GM10266 (cell line): ENCODE measurements at regions not wholly inside any gene's neighbourhood (a gene's known extent, or its start where the extent isn't known, plus 50 kb on each side); places are given as distances from the start of the nearest gene placed in this dataset.

Experiments
- DNase-seq: peaks from one replicate; pipeline ENCODE4 v3.0.0; 2012; ENCODE audit errors: extremely low spot score
- TF ChIP-seq, protein P1 (sequence below): IDR thresholded peaks from 2 replicates; pipeline ENCODE4 v1.5.1; 2012; ENCODE audit warnings: mild to moderate bottlenecking, low read depth; ENCODE audit not compliant: control insufficient read depth, insufficient read depth; ENCODE audit errors: missing control alignments

DNA sequence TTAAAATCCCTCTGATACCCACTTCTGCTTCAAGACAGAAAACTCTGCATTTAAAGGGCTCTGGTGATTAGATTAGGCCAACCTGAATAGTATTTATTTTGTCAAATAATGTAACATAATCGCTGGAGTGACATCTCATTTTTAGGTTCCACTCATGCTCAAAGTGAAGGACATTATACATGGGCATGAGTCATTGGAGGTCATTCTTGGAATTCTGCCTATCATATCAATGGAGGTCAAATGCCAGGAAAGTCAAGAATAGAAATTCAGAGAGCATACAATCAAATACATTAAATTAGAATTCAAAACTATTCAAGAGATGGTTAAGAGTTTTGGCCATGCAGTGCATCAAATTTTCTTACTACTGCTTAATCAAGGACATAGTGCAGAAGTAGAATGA, 50.8 kb upstream of the PRSS1 start:
- TF ChIP-seq, protein P1, sequence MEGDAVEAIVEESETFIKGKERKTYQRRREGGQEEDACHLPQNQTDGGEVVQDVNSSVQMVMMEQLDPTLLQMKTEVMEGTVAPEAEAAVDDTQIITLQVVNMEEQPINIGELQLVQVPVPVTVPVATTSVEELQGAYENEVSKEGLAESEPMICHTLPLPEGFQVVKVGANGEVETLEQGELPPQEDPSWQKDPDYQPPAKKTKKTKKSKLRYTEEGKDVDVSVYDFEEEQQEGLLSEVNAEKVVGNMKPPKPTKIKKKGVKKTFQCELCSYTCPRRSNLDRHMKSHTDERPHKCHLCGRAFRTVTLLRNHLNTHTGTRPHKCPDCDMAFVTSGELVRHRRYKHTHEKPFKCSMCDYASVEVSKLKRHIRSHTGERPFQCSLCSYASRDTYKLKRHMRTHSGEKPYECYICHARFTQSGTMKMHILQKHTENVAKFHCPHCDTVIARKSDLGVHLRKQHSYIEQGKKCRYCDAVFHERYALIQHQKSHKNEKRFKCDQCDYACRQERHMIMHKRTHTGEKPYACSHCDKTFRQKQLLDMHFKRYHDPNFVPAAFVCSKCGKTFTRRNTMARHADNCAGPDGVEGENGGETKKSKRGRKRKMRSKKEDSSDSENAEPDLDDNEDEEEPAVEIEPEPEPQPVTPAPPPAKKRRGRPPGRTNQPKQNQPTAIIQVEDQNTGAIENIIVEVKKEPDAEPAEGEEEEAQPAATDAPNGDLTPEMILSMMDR, result no peak
- no peak for DNase-seq

DNA sequence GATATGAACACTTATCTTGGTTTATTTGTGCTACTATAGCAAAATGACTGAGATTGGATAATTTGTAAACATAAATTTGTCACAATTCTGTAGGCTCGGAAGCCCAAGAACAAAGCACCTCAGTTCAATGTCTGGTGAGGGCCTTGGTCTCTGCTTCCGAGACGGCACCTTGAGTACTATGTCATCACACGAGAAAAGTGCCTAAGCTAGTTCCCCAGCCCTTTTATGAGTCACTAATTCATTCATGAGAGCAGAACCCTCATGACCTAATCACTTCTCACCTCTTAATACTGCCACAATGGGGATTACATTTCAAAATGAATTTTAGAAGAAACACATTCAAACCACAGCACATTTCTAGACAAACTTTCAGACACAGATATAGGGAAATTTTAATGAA, 52.0 kb upstream of the PRSS1 start:
- DNase-seq, result no peak
- TF ChIP-seq, protein P1, result no peak

DNA sequence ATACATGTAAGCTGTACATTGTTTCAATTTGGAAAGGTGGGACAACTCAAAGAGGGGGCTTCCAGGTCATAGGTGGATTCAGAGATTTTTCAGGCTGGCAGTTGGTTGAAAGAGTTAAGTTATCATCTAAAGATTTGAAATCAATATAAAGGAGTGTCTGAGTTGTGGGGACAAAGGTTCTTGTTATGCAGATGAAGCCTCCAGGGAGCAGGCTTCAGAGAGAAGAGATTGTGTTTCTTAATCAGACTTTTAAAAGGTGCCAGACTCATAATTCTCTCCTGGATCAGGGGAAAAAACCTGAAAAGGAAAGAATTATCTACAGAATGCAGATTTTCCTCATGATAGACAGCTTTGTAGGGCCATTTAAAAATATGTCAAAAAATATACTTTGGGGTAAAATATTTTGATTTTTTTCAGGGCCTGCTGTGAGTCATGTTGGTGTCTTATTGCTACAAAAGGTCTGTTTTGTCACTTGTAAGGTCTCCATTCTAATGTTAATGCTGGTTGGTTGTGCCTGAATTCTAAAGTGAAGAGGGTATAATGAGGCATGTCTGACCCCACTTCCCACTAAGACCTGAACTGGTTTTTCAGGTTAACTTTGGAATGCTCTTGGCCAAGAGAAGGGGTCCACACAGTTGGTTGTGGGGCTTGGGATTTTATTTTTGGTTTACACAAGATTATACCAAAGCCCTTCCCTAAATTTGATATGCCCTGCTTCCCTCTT, 52.7 kb upstream of the PRSS1 start:
- no peak for DNase-seq
- TF ChIP-seq, protein P1, result no peak

DNA sequence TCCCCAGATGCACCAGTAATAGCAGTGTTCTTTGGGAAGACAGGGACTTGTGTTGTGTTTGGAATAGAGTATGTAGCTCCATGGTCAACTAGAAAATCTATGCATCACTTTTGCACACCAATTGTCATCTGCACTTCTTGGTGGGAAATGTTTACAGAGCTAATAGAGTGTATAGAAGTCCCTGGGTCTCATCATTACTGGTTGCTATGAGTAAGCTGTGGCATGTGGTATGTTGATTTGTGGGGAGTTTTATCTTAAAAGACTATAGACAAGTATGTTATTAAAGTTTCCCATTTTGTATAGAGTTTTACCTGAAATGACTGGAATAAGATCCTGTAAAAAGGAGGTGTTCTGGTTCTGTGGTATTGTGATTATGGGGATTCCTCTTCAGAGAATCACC, 55.4 kb upstream of the PRSS1 start:
- no peak for DNase-seq
- TF ChIP-seq, protein P1, result no peak

DNA sequence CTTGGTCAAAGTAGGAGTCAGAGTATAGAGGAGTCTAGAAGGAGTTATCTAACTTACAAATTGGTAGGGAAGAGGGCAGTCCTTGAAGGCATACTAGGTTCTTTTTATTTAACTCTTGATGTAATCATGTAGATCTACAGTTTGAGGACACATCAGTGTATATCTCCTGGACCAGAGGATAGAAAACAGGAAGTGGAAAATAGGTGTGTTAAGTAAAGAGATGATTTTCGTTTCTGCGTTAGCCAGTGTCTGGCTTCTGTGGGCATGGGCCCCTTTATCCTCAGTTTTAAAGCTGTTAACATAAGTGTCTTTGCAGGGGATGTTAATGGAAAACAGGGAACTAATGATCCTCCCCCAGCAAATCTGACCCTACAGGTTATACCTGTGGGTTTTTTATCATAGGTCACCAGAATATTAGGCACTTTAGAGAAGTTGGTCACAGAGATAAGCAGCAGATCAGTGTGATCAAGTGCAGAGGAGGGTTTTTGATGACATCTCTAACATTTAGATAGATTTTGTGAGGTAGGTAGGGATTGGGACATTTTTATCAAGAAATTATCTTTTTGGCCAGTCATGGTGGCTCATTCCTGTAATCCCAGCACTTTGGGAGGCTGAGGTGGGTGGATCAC, 58.6 kb upstream of the PRSS1 start:
- TF ChIP-seq, protein P1, result no peak
- DNase-seq, result no peak

DNA sequence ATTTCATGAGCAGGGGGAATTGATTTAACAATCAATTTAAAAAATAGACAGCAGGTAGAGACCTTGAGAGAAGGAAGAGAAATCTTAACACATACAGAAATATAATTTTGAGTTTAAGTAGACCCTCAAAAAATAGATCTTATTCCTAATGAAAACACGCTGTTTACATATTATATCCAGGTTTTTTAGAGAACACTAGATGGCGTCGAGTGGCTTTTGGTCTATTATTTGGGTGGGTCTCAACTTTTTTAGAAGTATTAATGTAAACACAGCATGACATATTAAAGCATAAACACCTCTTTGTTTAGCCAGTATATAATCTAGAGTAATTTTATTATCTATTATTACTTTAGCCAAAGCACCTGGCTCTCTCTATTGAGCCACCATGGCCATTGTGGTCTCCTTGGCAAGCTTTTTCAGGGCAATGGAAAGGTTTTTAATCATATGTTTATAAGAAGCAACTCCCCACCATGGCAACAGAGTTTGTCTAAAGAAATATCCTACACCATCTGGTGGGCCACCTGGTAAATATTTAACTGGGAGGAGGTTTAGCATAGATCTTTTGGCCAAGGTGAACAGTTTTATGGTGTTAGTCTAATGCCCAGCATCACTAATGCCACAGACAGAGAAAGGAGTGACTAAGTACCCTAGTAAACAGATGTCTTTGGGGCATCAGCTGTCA, 59.7 kb upstream of the PRSS1 start:
- no peak for DNase-seq
- TF ChIP-seq, protein P1, result peak; percentile 12

DNA sequence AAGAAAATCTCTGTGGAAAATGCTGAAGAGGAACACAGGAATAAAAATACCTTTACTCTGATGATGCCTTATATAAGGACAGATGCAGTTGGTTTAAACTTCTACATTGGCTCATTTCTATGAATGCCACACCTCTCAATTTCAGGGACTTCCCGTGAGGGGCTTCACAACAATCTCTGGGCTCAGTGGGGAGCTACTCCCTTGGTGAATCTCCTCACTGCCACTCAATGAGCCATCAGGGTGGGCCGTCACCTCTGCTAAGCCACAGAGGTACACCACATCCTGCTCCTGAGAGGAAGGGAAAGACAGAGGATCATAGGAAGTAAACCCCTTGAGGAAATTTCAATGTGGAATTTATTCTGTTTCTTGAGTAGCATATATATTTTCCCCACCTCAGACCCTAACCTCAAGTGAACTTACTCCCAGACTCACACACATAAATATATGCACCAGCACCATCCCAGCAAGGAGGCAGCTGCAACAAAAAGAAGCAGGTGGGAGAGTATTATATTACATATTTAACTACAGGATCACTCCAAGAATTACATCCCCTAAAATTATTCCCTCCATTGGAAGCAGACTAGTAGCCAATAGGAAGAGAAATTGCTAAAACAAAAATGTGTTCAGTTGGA, 63.3 kb upstream of the PRSS1 start:
- no peak for DNase-seq
- TF ChIP-seq, protein P1, result no peak
